HG02840 (cell line): ENCODE measurements at regions not wholly inside any gene's neighbourhood (a gene's known extent, or its start where the extent isn't known, plus 50 kb on each side); places are given as distances from the start of the nearest gene placed in this dataset.
"Not testable (repeated sequence)": the region's sequence is repeated elsewhere in the genome, so short reads cannot be mapped to it uniquely, and the experiment has no call there.

Experiments used
- ATAC-seq: cut with Tn5 transposase; IDR thresholded peaks from one replicate; pipeline ENCODE4 v1.9.1; 2021; ENCODE audit warnings: mild to moderate bottlenecking, moderate library complexity, moderate number of reproducible peaks; ENCODE audit not compliant: unreplicated experiment, low FRiP score

DNA sequence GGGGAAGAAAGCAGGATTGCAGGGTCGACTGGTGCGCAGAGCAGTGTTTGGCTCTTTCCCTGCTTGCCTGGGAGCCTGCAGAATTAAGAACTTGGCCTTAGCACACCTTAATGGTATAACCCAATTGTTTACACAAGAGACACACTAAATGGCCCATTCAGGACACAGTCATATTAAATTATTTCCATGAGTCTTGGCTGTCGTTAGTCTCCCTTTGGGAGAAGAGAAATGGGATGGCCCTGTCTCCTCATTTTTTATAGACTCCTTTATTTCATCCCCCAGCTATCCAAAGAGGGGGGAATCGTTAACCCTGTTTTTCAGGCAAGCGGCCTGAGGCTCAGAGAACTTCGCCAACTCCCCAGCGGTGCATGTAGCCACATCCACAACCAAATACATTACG is 282.5 kb downstream of the SUCLA2 start:
- ATAC-seq: no peak

- ATAC-seq: no peak
Measured at GRCh38 chr13:47708386-47708785, 292.7 kb downstream of the SUCLA2 start.

- no peak for ATAC-seq
Measured at GRCh38 chr13:47707414-47707813, 293.7 kb downstream of the SUCLA2 start.

GRCh38 chr13:47705185-47705584 is 295.9 kb downstream of the SUCLA2 start:
- ATAC-seq: no peak

DNA sequence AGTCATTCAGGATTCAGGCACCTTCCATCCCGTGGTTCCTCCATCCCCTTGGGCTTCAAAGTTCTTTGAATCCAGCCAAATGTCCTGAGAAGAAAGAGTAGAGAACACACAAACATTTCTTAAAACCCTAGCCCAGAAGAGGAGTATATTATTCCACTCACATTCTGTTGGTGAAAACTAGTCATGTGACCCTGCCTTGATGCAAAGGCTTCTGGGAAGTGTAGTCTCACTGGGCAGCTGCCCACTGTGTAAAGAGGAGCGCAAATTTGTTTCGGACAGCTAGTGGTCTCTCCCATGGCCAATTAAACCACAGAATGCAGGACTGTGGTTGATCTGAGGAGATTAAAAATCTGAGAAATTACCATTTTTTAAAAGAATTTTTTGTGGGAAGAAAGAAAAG is 304.4 kb downstream of the SUCLA2 start:
- no peak for ATAC-seq

DNA sequence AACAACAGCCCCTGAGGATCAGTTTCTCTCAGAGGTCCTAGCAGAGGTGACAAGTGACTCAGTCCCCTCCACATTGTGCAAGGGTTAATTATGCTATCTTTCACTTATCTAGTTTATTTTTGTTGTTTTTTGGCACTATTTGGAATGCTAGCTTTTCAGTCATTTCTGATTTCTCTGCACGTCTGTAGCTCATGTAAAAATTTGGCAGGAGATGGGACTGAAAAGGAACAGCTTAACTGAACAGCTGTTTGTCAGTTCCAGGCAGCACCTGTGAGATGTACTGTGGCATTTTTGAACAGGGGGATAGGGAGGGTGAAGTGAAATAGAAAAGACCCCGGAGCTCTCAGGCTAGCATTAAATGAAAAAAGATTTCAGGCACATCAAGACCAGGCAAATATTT is 313.5 kb downstream of the SUCLA2 start:
- no peak for ATAC-seq

DNA sequence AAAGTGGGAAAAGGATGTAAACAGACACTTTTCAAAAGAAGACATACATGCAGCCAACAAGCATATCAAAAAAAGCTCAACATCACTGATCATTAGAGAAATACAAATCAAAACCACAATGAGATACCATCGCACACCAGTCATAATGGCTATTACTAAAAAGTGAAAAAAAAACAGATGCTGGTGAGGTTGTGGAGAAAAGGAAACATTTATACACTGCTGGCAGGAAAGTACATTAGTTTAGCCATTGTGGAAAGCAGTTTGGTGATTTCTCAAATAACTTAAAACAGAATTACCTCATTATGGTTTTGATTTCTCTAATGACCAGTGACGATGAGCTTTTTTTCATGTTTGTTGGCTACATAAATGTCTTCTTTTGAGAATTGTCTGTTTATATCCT is 315.9 kb downstream of the SUCLA2 start:
- not testable (repeated sequence) for ATAC-seq

DNA sequence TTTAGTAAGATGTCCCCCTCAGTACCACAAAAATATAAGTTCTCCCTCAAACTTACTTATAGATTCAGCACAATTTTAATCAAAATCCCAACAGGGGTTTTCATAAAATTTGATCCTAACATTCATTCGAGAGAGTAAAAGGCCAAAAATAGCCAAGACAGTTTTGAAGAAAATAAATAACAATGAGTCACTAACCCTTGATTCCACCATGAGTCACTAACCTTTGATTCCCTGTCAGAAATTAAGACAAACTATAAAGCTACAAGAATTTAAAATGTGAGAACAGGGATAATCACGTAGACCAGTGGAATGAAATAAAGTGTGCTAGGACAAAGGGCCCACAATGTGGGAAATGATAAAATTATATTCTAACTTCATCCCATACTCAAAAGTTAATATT is 320.3 kb downstream of the SUCLA2 start:
- ATAC-seq: no peak

DNA sequence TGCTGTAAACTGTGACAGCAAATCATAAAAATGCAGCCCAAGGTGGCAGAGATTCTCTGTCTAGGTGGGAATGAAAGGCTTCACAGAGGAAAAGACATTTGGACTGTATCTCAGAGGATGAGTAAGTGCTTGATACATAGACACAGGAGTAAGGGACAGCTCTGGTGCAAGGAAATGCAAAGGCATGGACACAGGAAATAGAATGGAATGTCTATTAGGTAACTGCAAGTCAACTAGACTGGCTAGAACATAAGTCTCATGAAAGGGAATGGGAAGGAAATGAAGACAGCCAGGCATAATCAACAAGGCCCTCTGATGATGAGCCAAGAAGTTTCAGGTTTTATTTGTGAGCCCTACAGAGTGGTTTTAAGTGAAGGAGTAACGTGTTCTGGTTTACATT is 321.7 kb downstream of the SUCLA2 start:
- no peak for ATAC-seq

DNA sequence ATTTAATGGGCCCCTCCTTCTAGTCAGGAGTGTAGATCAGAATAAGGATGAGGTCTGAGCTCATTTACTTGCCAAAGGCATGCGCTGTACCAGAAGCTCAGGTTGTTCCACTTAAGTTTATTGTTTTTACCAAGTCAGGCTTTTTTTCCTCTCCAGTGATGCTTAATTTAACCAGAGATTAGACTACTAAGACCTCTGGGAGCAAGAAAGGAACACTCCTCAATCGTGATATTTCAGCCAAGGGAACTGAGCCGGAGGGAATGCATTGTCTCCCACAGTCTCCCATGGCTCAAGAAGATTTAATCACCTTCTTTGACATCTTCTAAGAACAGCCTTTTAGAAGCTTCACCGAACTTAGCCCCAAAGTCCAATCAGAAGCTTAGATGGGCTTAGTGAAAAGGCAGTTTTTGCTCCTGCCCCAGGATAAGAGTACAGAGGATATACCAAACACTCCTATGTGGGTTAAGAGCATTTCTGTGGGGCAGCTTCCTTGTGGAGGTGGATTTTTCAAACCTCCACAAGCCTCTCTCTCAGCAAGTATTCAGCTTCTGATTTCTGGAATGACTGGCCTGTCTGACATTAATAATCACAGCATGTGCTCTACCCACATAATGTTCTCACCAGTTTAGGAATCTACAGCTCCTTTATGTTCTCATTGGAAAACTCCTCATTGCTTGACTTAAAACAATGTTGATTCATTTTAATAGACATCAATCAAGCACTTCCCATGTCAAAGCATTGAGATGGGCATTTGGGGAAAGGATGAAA is 322.7 kb downstream of the SUCLA2 start:
- ATAC-seq: no peak

- ATAC-seq: no peak
Measured at GRCh38 chr13:47675871-47676270, 325.2 kb downstream of the SUCLA2 start.

- ATAC-seq: no peak
Measured at GRCh38 chr13:47673009-47673850, 327.8 kb downstream of the SUCLA2 start.

- no peak for ATAC-seq
Measured at GRCh38 chr13:47672245-47673008, 328.6 kb downstream of the SUCLA2 start.

- no peak for ATAC-seq
Measured at GRCh38 chr13:47671776-47672175, 329.3 kb downstream of the SUCLA2 start.

GRCh38 chr13:47665043-47665442 is 336.0 kb downstream of the SUCLA2 start:
- no peak for ATAC-seq

- ATAC-seq: no peak
Measured at GRCh38 chr13:47661076-47661475, 340.0 kb downstream of the SUCLA2 start.

- ATAC-seq: no peak
Measured at GRCh38 chr13:47656651-47657050, 344.4 kb downstream of the SUCLA2 start.

- ATAC-seq: no peak
Measured at GRCh38 chr13:47650209-47650608, 350.9 kb downstream of the SUCLA2 start.

DNA sequence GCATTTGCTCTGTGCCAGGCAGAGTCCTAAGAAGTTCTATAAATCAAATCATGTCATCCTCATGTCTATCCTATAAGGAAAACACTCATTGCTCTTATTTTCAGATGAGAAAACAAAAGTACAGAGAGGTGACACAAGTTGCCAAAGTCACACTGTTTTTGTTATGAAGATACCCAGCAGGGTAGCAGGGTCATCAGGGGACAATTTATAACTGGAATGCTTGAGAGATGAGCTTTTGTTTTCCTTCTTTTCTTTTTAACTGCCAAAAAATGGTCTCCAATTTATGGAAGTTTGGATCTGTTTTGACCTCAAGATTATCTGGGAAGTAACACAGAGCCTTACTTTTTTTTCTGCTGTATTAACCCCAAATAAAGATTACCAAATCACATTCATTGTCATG is 354.1 kb downstream of the SUCLA2 start:
- ATAC-seq: no peak

- ATAC-seq: no peak
Measured at GRCh38 chr13:47646298-47646697, 354.8 kb downstream of the SUCLA2 start.
